Endothelial cell of umbilical vein (primary cell): ENCODE measurements at regions not wholly inside any gene's neighbourhood (a gene's known extent, or its start where the extent isn't known, plus 50 kb on each side); places are given as distances from the start of the nearest gene placed in this dataset.
"Not testable (repeated sequence)": the region's sequence is repeated elsewhere in the genome, so short reads cannot be mapped to it uniquely, and the experiment has no call there.

Experiments used
- BruUV-seq: library from RNA; stranded (reverse); fragments of 400-500 nt; replicated peaks from 2 replicates; lab custom pipeline; 2021; lab: Mats Ljungman, UMichigan
- CTCF ChIA-PET: fragments of 300-600, 350-600 bp; sonication (Branson Sonifier 250); formaldehyde crosslinking; loops from one replicate; lab custom pipeline; 2021; ENCODE audit warnings: antibody characterized with exemption, inconsistent platforms; lab: Charles Lee
- POLR2A ChIA-PET: fragments of 300-600, 350-600 bp; sonication (Branson Sonifier 250); formaldehyde crosslinking; loops from one replicate; lab custom pipeline; 2021; ENCODE audit warnings: antibody characterized with exemption, inconsistent platforms; lab: Charles Lee
- DNase-seq: peaks from one replicate; pipeline ENCODE4 v3.0.0-alpha.2; 2011; ENCODE audit warnings: low read depth, low spot score
- FAIRE-seq: peaks from 2 replicates; lab custom pipeline; 2011; peaks lifted over from hg19 to GRCh38; lab: Jason Lieb, UNC
- H2AFZ ChIP-seq: 2 replicates; pipeline ENCODE4 v1.6.0; 2012; ENCODE audit warnings: low read depth, low read length, control low read depth, inconsistent platforms
- H3K27ac ChIP-seq: 2 replicates; pipeline ENCODE4 v1.5.1; 2011; ENCODE audit warnings: low read depth, mild to moderate bottlenecking, control low read depth, low read length, moderate library complexity; ENCODE audit not compliant: insufficient read depth
- H3K27me3 ChIP-seq, 2 experiments: 2 replicates each; pipeline versions ENCODE4 v1.6.0 to v1.6.1; 2011; ENCODE audit warnings: low read length in 2 of 2, mixed read lengths in 1 of 2; ENCODE audit not compliant: control insufficient read depth in 2 of 2, insufficient read depth in 2 of 2
- H3K36me3 ChIP-seq, 2 experiments: 2 replicates in 1 of 2; 3 replicates in 1 of 2; pipeline ENCODE4 v1.5.1; 2011; ENCODE audit warnings: low read length in 2 of 2, mild to moderate bottlenecking in 1 of 2, moderate library complexity in 1 of 2; ENCODE audit not compliant: control insufficient read depth in 2 of 2, insufficient read depth in 2 of 2; ENCODE audit errors: extremely low read depth in 1 of 2
- H3K4me1 ChIP-seq: 3 replicates; pipeline ENCODE4 v1.5.1; 2011; ENCODE audit warnings: mild to moderate bottlenecking, low read length; ENCODE audit not compliant: control insufficient read depth, insufficient read depth; ENCODE audit errors: extremely low read depth
- H3K4me2 ChIP-seq: 2 replicates; pipeline ENCODE4 v1.6.1; 2011; ENCODE audit warnings: low read length, control low read depth, mixed read lengths; ENCODE audit not compliant: insufficient read depth
- H3K4me3 ChIP-seq, 3 experiments: fragments of 200-600 bp in 1 of 3; sonication (generic), shearing (Covaris generic) in 1 of 3; replicated peaks in 1 of 3; 2 replicates each; pipeline ENCODE4 v1.5.1; 2011 to 2016; ENCODE audit warnings: control low read depth in 3 of 3, low read length in 3 of 3, mild to moderate bottlenecking in 2 of 3, inconsistent platforms in 1 of 3, low read depth in 1 of 3, moderate library complexity in 1 of 3; ENCODE audit not compliant: insufficient read depth in 1 of 3
- H3K79me2 ChIP-seq: 2 replicates; pipeline ENCODE4 v1.6.0; 2012; ENCODE audit warnings: low read length, inconsistent platforms; ENCODE audit not compliant: control insufficient read depth, insufficient read depth
- H3K9ac ChIP-seq: replicated peaks from 2 replicates; pipeline ENCODE3; 2011; ENCODE audit warnings: low read length, control low read depth; ENCODE audit not compliant: insufficient read depth; ENCODE audit errors: extremely low read depth
- H3K9me1 ChIP-seq: replicated peaks from 3 replicates; pipeline ENCODE4 v1.6.0; 2011; ENCODE audit warnings: mild to moderate bottlenecking, low read length; ENCODE audit not compliant: control insufficient read depth, insufficient read depth; ENCODE audit errors: extremely low read depth
- H3K9me3 ChIP-seq: replicated peaks from 2 replicates; pipeline ENCODE4 v1.5.1; 2012; ENCODE audit warnings: low read length, inconsistent platforms; ENCODE audit not compliant: control insufficient read depth, insufficient read depth
- H4K20me1 ChIP-seq: replicated peaks from 2 replicates; pipeline ENCODE3; 2011; ENCODE audit warnings: mild to moderate bottlenecking, low read length; ENCODE audit not compliant: control insufficient read depth, insufficient read depth; ENCODE audit errors: extremely low read depth
- EZH2 ChIP-seq: IDR thresholded peaks from 2 replicates; pipeline ENCODE4 v1.6.1; 2012; ENCODE audit warnings: borderline replicate concordance, low read depth, mild to moderate bottlenecking, moderate library complexity, low read length, inconsistent platforms; ENCODE audit not compliant: severe bottlenecking
- FOS ChIP-seq: IDR thresholded peaks from 2 replicates; pipeline ENCODE4 v1.6.1; 2011; ENCODE audit warnings: mild to moderate bottlenecking, low read length, moderate library complexity, borderline replicate concordance; ENCODE audit not compliant: insufficient read depth
- GATA2 ChIP-seq: IDR thresholded peaks from 2 replicates; pipeline ENCODE4 v1.7.0; 2011; ENCODE audit warnings: low read depth, mild to moderate bottlenecking, moderate library complexity, mixed read lengths, low read length; ENCODE audit not compliant: insufficient read length, insufficient read depth
- MYC ChIP-seq: IDR thresholded peaks from one replicate; pipeline ENCODE4 v1.6.1; 2011; ENCODE audit warnings: mild to moderate bottlenecking, low read depth, low read length
- POLR2A ChIP-seq: IDR thresholded peaks from 2 replicates; pipeline ENCODE4 v1.6.1; 2012; ENCODE audit warnings: low read depth, mild to moderate bottlenecking, control low read depth, low read length
- POLR2AphosphoS5 ChIP-seq: IDR thresholded peaks from 2 replicates; pipeline ENCODE4 v1.6.1; 2012; ENCODE audit warnings: low read depth, mild to moderate bottlenecking, control low read depth, low read length, moderate library complexity; ENCODE audit not compliant: insufficient read depth
- dilution Hi-C: fragments of 300-500 bp; cut with MboI; formaldehyde crosslinking; loops from one replicate; pipeline ENCODE4 v1.15.0; 2019; ENCODE audit warnings: low sequenced_read_pairs; ENCODE audit not compliant: extremely low pct_ligation_motif_present
- intact Hi-C: fragments of 100-400 bp; cut with micrococcal nuclease; formaldehyde crosslinking; loops from one replicate; pipeline ENCODE4 v1.10.0; 2022

- ChIA-PET POLR2A (no interaction called here), CTCF (no interaction called here)
- intact Hi-C loops (no loop called here), dilution Hi-C loops (no loop called here)
- no TSS peak for BruUV-seq
- no peaks in the 10 kb centered on the region for H4K20me1 ChIP-seq
- no peak overlapping the region for H2AFZ ChIP-seq
- no peaks in the 10 kb centered on the region for H3K9me1 ChIP-seq
- H3K9me3 ChIP-seq = no peaks in the 10 kb centered on the region
- no peaks in the 10 kb centered on the region for H3K36me3 ChIP-seq
- no peaks in the 10 kb centered on the region for H3K79me2 ChIP-seq
- no peaks in the 10 kb centered on the region for H3K4me1 ChIP-seq
- no peak overlapping the region for H3K4me3 ChIP-seq
- FAIRE-seq = no peak
- no peak overlapping the region for H3K27ac ChIP-seq
- no peak overlapping the region for H3K9ac ChIP-seq
- no peak for DNase-seq
- no peaks in the 10 kb centered on the region for H3K27me3 ChIP-seq
- TF ChIP-seq GATA2 (no peak), MYC (no peak), EZH2 (no peak), POLR2A (no peak), POLR2AphosphoS5 (no peak)
- no peak overlapping the region for H3K4me2 ChIP-seq
Observed at GRCh38 chr22:47401592-47401898, 639.1 kb downstream of the TBC1D22A start.

GRCh38 chr22:47400701-47401591, 638.5 kb downstream of the TBC1D22A start:
- dilution Hi-C loops = no loop called here
- no peak overlapping the region for H3K27ac ChIP-seq
- H3K9me1 ChIP-seq = no peaks in the 10 kb centered on the region
- no TSS peak for BruUV-seq
- DNase-seq (no peak), FAIRE-seq (no peak)
- H3K36me3 ChIP-seq = no peaks in the 10 kb centered on the region
- H3K9me3 ChIP-seq = no peaks in the 10 kb centered on the region
- no peak overlapping the region for H3K4me2 ChIP-seq
- CTCF ChIA-PET = no interaction called here
- no peaks in the 10 kb centered on the region for H3K27me3 ChIP-seq
- TF ChIP-seq EZH2 (no peak), FOS (no peak)
- H2AFZ ChIP-seq = no peak overlapping the region
- no peak overlapping the region for H3K9ac ChIP-seq
- POLR2A ChIA-PET = no interaction called here
- H3K4me1 ChIP-seq = no peaks in the 10 kb centered on the region
- no peak overlapping the region for H3K4me3 ChIP-seq
- H4K20me1 ChIP-seq = no peaks in the 10 kb centered on the region
- H3K79me2 ChIP-seq = no peaks in the 10 kb centered on the region
- intact Hi-C loops = no loop called here

- H3K36me3 ChIP-seq, FAIRE-seq, H2AFZ ChIP-seq, H3K27ac ChIP-seq, CTCF ChIA-PET, H3K27me3 ChIP-seq, dilution Hi-C loops, POLR2A ChIA-PET, H3K4me3 ChIP-seq, DNase-seq, H4K20me1 ChIP-seq, intact Hi-C loops, H3K4me1 ChIP-seq, H3K9ac ChIP-seq, H3K4me2 ChIP-seq, H3K79me2 ChIP-seq, H3K9me1 ChIP-seq, H3K9me3 ChIP-seq, BruUV-seq: not testable (repeated sequence)
Observed at GRCh38 chr22:47400131-47400530, 637.7 kb downstream of the TBC1D22A start.
